IMR-90 (cell line): ENCODE measurements at regions not wholly inside any gene's neighbourhood (a gene's known extent, or its start where the extent isn't known, plus 50 kb on each side); places are given as distances from the start of the nearest gene placed in this dataset.

Experiments
- ATAC-seq: fragments of 200-7000 bp; cut with Tn5 transposase; 2 replicates; pipeline ENCODE4 v1.9.1; 2020; ENCODE audit warnings: low read depth, mild to moderate bottlenecking, moderate library complexity
- BruUV-seq: library from RNA; stranded (reverse); fragments of 400-500 nt; replicated peaks from 2 replicates; lab custom pipeline; 2021; lab: Mats Ljungman, UMichigan
- CTCF ChIA-PET: fragments of 300-600 bp; formaldehyde crosslinking; extraction: SDS; loops from one replicate; lab custom pipeline; 2021; ENCODE audit warnings: antibody characterized with exemption; lab: Yijun Ruan, JAX
- POLR2A ChIA-PET: fragments of 300-600 bp; sonication (Branson Sonifier 250); formaldehyde crosslinking; loops from one replicate; lab custom pipeline; 2022; ENCODE audit warnings: antibody characterized with exemption; ENCODE audit not compliant: unreplicated experiment; lab: Charles Lee
- DNase-seq: peaks from one replicate; pipeline ENCODE4 v3.0.0; 2013
- H2AFZ ChIP-seq: replicated peaks from 2 replicates; pipeline ENCODE3; 2013; ENCODE audit warnings: low read length, mild to moderate bottlenecking; ENCODE audit not compliant: poor library complexity
- H2AK5ac ChIP-seq: 2 replicates; pipeline ENCODE4 v1.6.1; 2013; ENCODE audit warnings: low read depth, low read length, inconsistent platforms
- H2AK9ac ChIP-seq: replicated peaks from 2 replicates; pipeline ENCODE3; 2013; ENCODE audit warnings: mild to moderate bottlenecking, low read depth, low read length, moderate library complexity; ENCODE audit not compliant: poor library complexity
- H2BK120ac ChIP-seq: 2 replicates; pipeline ENCODE4 v1.6.1; 2013; ENCODE audit warnings: low read depth, low read length, inconsistent platforms
- H2BK15ac ChIP-seq: 3 replicates; pipeline ENCODE4 v1.6.1; 2013; ENCODE audit warnings: low read depth, low read length, inconsistent platforms
- H2BK20ac ChIP-seq: 2 replicates; pipeline ENCODE4 v1.6.1; 2013; ENCODE audit warnings: low read depth, mild to moderate bottlenecking, inconsistent platforms, low read length, moderate library complexity
- H2BK5ac ChIP-seq: 2 replicates; pipeline ENCODE4 v1.6.1; 2013; ENCODE audit warnings: mild to moderate bottlenecking, low read depth, low read length, inconsistent platforms; ENCODE audit not compliant: poor library complexity, severe bottlenecking
- H3K14ac ChIP-seq: replicated peaks from 2 replicates; pipeline ENCODE4 v1.6.1; 2013; ENCODE audit warnings: low read depth, low read length, inconsistent platforms
- H3K18ac ChIP-seq: 2 replicates; pipeline ENCODE4 v1.6.1; 2013; ENCODE audit warnings: low read depth, low read length, control low read depth
- H3K23ac ChIP-seq: 2 replicates; pipeline ENCODE4 v1.6.1; 2013; ENCODE audit warnings: low read depth, low read length, inconsistent platforms
- H3K27ac ChIP-seq: 2 replicates; pipeline ENCODE4 v1.5.1; 2013; ENCODE audit warnings: mild to moderate bottlenecking, control low read depth, low read length; ENCODE audit not compliant: insufficient read depth
- H3K27me3 ChIP-seq: 2 replicates; pipeline ENCODE4 v1.6.1; 2013; ENCODE audit warnings: low read length; ENCODE audit not compliant: control insufficient read depth, insufficient read depth
- H3K36me3 ChIP-seq: 2 replicates; pipeline ENCODE4 v1.6.1; 2013; ENCODE audit warnings: low read length, mixed read lengths; ENCODE audit not compliant: control insufficient read depth, insufficient read depth
- H3K4ac ChIP-seq: 2 replicates; pipeline ENCODE4 v1.6.1; 2013; ENCODE audit warnings: low read depth, low read length, inconsistent platforms
- H3K4me1 ChIP-seq: 2 replicates; pipeline ENCODE4 v1.6.1; 2013; ENCODE audit warnings: low read length, mixed read lengths; ENCODE audit not compliant: control insufficient read depth, insufficient read depth
- H3K4me2 ChIP-seq: 2 replicates; pipeline ENCODE4 v1.6.1; 2013; ENCODE audit warnings: low read depth, mild to moderate bottlenecking, control low read depth, low read length, moderate library complexity
- H3K4me3 ChIP-seq: 2 replicates; pipeline ENCODE4 v1.5.1; 2013; ENCODE audit warnings: low read depth, mild to moderate bottlenecking, control low read depth, low read length, moderate library complexity; ENCODE audit not compliant: insufficient read depth
- H3K56ac ChIP-seq: 2 replicates; pipeline ENCODE4 v1.6.1; 2013; ENCODE audit warnings: low read length, inconsistent platforms; ENCODE audit not compliant: insufficient read depth; ENCODE audit errors: extremely low read depth
- H3K79me1 ChIP-seq, 2 experiments: 2 replicates each; pipeline ENCODE4 v1.6.1; 2013; ENCODE audit warnings: low read length in 2 of 2, inconsistent platforms in 1 of 2, low read depth in 1 of 2
- H3K9ac ChIP-seq: 2 replicates; pipeline ENCODE4 v1.6.1; 2013; ENCODE audit warnings: low read depth, low read length, control low read depth
- H3K9me1 ChIP-seq: 2 replicates; pipeline ENCODE4 v1.6.1; 2013; ENCODE audit warnings: low read length, inconsistent platforms; ENCODE audit not compliant: insufficient read depth
- H3K9me3 ChIP-seq: 2 replicates; pipeline ENCODE4 v1.6.1; 2013; ENCODE audit warnings: low read length; ENCODE audit not compliant: control insufficient read depth, insufficient read depth
- H4K20me1 ChIP-seq: 2 replicates; pipeline ENCODE4 v1.6.1; 2013; ENCODE audit warnings: low read length, inconsistent platforms; ENCODE audit not compliant: insufficient read depth
- H4K5ac ChIP-seq: 2 replicates; pipeline ENCODE4 v1.6.1; 2013; ENCODE audit warnings: mild to moderate bottlenecking, low read depth, low read length, control low read depth
- H4K8ac ChIP-seq, 2 experiments: 2 replicates each; pipeline ENCODE4 v1.6.1; 2013; ENCODE audit warnings: low read depth in 2 of 2, low read length in 2 of 2, control low read depth in 1 of 2, inconsistent platforms in 1 of 2
- H4K91ac ChIP-seq: 2 replicates; pipeline ENCODE4 v1.6.1; 2013; ENCODE audit warnings: low read depth, low read length, inconsistent platforms; ENCODE audit not compliant: insufficient read depth
- BHLHE40 ChIP-seq: fragments of 150-350 bp; IDR thresholded peaks from 2 replicates; pipeline ENCODE4 v1.6.1; 2016; ENCODE audit warnings: mild to moderate bottlenecking, low read depth, low read length
- CHD1 ChIP-seq: IDR thresholded peaks from 2 replicates; pipeline ENCODE4 v1.6.1; 2012; ENCODE audit warnings: low read depth, low read length, improper control_type of control experiment
- CTCF ChIP-seq: conservative IDR thresholded peaks from 2 replicates; pipeline ENCODE4 v1.5.1; 2012; ENCODE audit warnings: mild to moderate bottlenecking, low read depth, low read length, improper control_type of control experiment
- ELK1 ChIP-seq: fragments of 150-350 bp; IDR thresholded peaks from 2 replicates; pipeline ENCODE4 v1.6.1; 2016; ENCODE audit warnings: low read depth, mild to moderate bottlenecking, low read length, moderate library complexity, borderline replicate concordance
- MAZ ChIP-seq: IDR thresholded peaks from 2 replicates; pipeline ENCODE4 v1.6.1; 2012; ENCODE audit warnings: low read depth, mild to moderate bottlenecking, low read length, improper control_type of control experiment, moderate library complexity, borderline replicate concordance
- POLR2A ChIP-seq: IDR thresholded peaks from 2 replicates; pipeline ENCODE4 v1.6.1; 2012; ENCODE audit warnings: mild to moderate bottlenecking, low read depth, low read length
- RAD21 ChIP-seq: IDR thresholded peaks from 2 replicates; pipeline ENCODE4 v1.6.1; 2012; ENCODE audit warnings: low read length, improper control_type of control experiment
- RFX5 ChIP-seq: IDR thresholded peaks from 2 replicates; pipeline ENCODE4 v1.8.0; 2012; ENCODE audit warnings: low read depth, mild to moderate bottlenecking, low read length, moderate library complexity
- USF2 ChIP-seq: fragments of 150-350 bp; IDR thresholded peaks from 2 replicates; pipeline ENCODE4 v1.6.1; 2017; ENCODE audit warnings: mild to moderate bottlenecking, antibody characterized with exemption, low read length, low read depth
- dilution Hi-C: fragments of 300-500 bp; cut with HindIII; formaldehyde crosslinking; loops from one replicate; pipeline ENCODE4 v1.14.3; 2018; ENCODE audit warnings: low sequenced_read_pairs; ENCODE audit not compliant: unreplicated experiment
- in situ Hi-C: fragments of 300-500 bp; cut with MboI; formaldehyde crosslinking; loops from 3 replicates; pipeline ENCODE4 v1.14.3; 2019; ENCODE audit warnings: low sequenced_read_pairs, inconsistent platforms, mixed read lengths
- intact Hi-C: fragments of 100-400 bp; cut with micrococcal nuclease; formaldehyde crosslinking; loops from 2 replicates; pipeline ENCODE4 v1.10.0; 2022

GRCh38 chr2:175396696-175397095, 215.2 kb upstream of the ATP5MC3 start:
- Histone ChIP-seq H3K9me3 (no peaks in the 10 kb centered on the region), H3K14ac (no peak overlapping the region), H2BK5ac (no peak overlapping the region), H2AFZ (no peak overlapping the region), H3K18ac (no peak overlapping the region), H4K91ac (no peak overlapping the region), H3K4me2 (no peak overlapping the region), H4K8ac (no peak overlapping the region), H2AK5ac (no peak overlapping the region), H2AK9ac (no peak overlapping the region), H3K56ac (no peak overlapping the region), H3K36me3 (no peaks in the 10 kb centered on the region), H3K27ac (no peak overlapping the region), H3K79me1 (no peaks in the 10 kb centered on the region), H4K5ac (no peak overlapping the region), H3K9me1 (no peaks in the 10 kb centered on the region), H3K9ac (no peak overlapping the region), H2BK15ac (no peak overlapping the region), H3K23ac (no peak overlapping the region), H3K4me1 (no peaks in the 10 kb centered on the region), H3K4me3 (no peak overlapping the region), H4K20me1 (no peaks in the 10 kb centered on the region), H3K4ac (no peak overlapping the region), H2BK120ac (no peak overlapping the region), H2BK20ac (no peak overlapping the region), H3K27me3 (no peaks in the 10 kb centered on the region)
- in situ Hi-C loops (no loop called here), dilution Hi-C loops (no loop called here), intact Hi-C loops (no loop called here)
- no peak for DNase-seq
- ChIA-PET POLR2A (no interaction called here), CTCF (interaction anchor here (0.6 kb wide), 1 partner anchor 1868 kb away, joined by 4 read pairs; no protein-coding TSS in a partner anchor)
- TF ChIP-seq RAD21: no peak
- no peak for TF ChIP-seq USF2
- no peak for TF ChIP-seq CTCF
- TF ChIP-seq MAZ: no peak
- no peak for TF ChIP-seq BHLHE40
- TF ChIP-seq CHD1: no peak
- no peak for TF ChIP-seq ELK1
- TF ChIP-seq RFX5: no peak
- TF ChIP-seq POLR2A: no peak
- no peak for ATAC-seq
- no TSS peak for BruUV-seq
